Bronchial epithelial cell (primary cell): ENCODE measurements at regions not wholly inside any gene's neighbourhood (a gene's known extent, or its start where the extent isn't known, plus 50 kb on each side); places are given as distances from the start of the nearest gene placed in this dataset.

ENCODE experiments used
- DNase-seq: peaks from one replicate; pipeline ENCODE4 v3.0.0-alpha.2; 2010; ENCODE audit warnings: low read depth
- FAIRE-seq: peaks from 2 replicates; lab custom pipeline; 2011; peaks lifted over from hg19 to GRCh38; lab: Jason Lieb, UNC
- H3K27me3 ChIP-seq: 2 replicates; pipeline ENCODE4 v1.5.1; 2011; ENCODE audit warnings: low read length; ENCODE audit not compliant: control insufficient read depth, insufficient read depth
- H3K36me3 ChIP-seq: 2 replicates; pipeline ENCODE4 v1.5.1; 2011; ENCODE audit warnings: low read length; ENCODE audit not compliant: control insufficient read depth, insufficient read depth
- H3K4me3 ChIP-seq: 2 replicates; pipeline ENCODE4 v1.5.1; 2011; ENCODE audit warnings: mild to moderate bottlenecking, low read depth, low read length, control low read depth
- TF ChIP-seq, protein P1 (sequence below): IDR thresholded peaks from 2 replicates; pipeline ENCODE4 v1.5.1; 2011; ENCODE audit warnings: mild to moderate bottlenecking, moderate library complexity, low read length, control low read depth, inconsistent platforms; ENCODE audit not compliant: insufficient read depth, severe bottlenecking

DNA sequence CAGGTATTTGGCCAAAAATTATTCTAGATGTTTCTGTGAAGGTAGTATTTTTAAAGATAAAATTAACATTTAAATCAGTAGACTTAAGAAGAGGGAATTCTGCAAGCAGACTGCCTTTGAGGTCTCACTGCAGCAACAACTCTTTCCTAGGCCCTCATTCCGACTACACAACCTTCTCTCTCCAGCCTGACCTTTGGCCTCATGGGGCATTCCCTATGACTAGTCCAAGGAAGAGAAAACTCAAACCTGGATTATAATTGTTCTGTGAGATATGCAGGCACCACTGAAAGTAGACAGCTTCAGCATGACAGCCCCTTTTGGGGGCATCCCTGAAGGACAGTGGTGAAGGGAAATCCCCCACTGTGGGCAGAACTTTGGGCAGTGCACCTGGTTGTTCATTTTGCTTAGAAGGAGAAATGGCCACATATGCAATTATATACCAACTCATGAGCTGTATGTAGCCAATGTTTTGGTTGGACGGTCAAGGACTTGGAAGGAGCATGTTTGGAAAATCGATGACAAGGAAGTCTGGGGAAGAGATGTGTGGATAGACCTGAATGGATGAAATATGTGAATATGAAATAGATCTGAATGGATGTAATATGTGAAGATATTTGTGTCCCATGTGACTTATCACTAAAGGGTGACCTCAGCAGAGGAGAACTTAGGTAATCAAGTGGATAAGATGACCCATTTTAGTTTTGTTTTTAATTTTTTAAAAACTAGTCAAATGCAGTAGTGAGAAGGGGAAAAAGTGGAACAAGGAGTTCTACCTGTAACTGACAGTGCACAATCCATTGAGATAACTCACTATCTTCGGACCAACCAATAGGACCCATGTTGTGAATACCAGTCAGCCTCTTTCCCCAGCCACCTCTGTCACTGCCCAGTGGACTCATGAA, 233.3 kb upstream of the FOXN3 start:
- FAIRE-seq (no peak), DNase-seq (peak; percentile 56)
- Histone ChIP-seq H3K27me3 (no peaks in the 10 kb centered on the region), H3K4me3 (no peak overlapping the region), H3K36me3 (no peaks in the 10 kb centered on the region)
- TF ChIP-seq, protein P1, sequence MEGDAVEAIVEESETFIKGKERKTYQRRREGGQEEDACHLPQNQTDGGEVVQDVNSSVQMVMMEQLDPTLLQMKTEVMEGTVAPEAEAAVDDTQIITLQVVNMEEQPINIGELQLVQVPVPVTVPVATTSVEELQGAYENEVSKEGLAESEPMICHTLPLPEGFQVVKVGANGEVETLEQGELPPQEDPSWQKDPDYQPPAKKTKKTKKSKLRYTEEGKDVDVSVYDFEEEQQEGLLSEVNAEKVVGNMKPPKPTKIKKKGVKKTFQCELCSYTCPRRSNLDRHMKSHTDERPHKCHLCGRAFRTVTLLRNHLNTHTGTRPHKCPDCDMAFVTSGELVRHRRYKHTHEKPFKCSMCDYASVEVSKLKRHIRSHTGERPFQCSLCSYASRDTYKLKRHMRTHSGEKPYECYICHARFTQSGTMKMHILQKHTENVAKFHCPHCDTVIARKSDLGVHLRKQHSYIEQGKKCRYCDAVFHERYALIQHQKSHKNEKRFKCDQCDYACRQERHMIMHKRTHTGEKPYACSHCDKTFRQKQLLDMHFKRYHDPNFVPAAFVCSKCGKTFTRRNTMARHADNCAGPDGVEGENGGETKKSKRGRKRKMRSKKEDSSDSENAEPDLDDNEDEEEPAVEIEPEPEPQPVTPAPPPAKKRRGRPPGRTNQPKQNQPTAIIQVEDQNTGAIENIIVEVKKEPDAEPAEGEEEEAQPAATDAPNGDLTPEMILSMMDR: no peak

DNA sequence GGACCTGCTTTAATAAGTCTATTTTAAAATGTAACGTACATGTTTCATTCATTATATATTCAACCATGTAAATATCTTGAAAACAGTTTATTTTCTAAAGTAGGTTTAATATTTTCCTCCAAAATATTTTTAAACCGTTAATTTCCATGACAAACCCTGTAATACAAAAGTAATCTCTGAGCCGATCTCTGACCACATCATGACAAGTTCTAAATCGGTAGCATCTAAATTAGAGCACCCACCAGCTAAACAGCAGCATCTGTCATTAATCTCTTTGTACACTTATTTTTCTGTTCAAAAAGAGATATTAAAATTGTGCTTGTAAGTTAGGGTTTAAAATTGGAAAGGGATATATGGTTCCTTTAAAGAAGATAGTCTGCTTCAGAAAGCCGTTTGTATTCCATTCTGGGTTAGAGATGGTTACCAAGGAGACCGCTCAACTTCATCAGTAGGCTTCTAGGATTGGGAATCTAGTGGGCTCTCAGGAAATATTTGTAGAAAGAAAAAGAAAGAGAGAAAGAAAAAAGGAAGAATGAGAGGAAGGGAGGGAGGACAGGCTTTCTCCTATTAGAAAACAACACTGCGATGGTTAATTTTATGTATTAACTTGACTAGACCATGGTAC, 232.5 kb upstream of the FOXN3 start:
- Histone ChIP-seq H3K27me3 (no peaks in the 10 kb centered on the region), H3K4me3 (no peak overlapping the region), H3K36me3 (no peaks in the 10 kb centered on the region)
- FAIRE-seq: no peak
- DNase-seq: no peak
- TF ChIP-seq, protein P1: no peak

DNA sequence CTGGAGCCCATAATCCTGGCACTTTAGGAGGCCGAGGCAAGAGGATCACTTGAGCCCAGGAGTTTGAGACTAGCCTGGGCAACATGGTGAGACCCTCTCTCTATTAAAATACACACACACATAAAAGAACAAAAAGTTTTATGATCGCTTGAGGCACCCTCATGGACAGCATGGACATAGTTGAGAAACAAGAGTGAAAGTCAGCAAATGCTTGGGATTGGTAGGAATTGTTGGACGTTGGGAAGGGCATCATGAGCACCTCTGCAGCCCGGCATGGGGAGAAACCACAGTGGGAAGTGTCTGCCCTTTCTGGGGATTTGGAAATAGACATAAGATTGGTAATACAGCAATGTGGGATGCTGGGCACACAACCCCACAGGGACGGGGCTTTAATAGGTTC, 231.9 kb upstream of the FOXN3 start:
- no peaks in the 10 kb centered on the region for H3K27me3 ChIP-seq
- FAIRE-seq (no peak), DNase-seq (no peak)
- TF ChIP-seq, protein P1: no peak
- H3K36me3 ChIP-seq: no peaks in the 10 kb centered on the region
- H3K4me3 ChIP-seq: no peak overlapping the region

GRCh38 chr14:89648510-89648909, 231.5 kb upstream of the FOXN3 start:
- no peak overlapping the region for H3K4me3 ChIP-seq
- no peak for DNase-seq
- no peak for FAIRE-seq
- TF ChIP-seq, protein P1: no peak
- H3K36me3 ChIP-seq: no peaks in the 10 kb centered on the region
- no peaks in the 10 kb centered on the region for H3K27me3 ChIP-seq

DNA sequence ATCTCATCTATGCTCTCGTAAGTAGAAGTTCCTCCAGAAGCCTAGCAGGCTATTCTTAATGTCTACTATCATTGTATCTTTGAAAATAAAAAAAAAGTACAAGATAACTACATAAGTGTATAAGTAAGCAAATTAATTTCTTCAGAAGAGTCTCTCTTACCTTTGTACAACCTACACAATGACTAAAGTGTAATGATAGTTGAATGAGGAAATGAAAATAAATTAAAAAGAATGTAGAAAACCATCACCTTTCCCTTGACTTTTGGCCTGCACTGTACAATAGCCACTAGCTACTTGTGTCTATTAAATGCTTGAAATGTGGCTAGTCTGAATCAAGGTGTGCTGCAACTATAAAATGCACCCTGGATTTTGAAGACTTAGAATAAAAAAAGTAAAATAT, 229.9 kb upstream of the FOXN3 start:
- no peak for FAIRE-seq
- Histone ChIP-seq H3K36me3 (no peaks in the 10 kb centered on the region), H3K27me3 (no peaks in the 10 kb centered on the region), H3K4me3 (no peak overlapping the region)
- DNase-seq: no peak
- TF ChIP-seq, protein P1: no peak
